Common myeloid progenitor, CD34-positive (primary cell): ENCODE measurements at regions not wholly inside any gene's neighbourhood (a gene's known extent, or its start where the extent isn't known, plus 50 kb on each side); places are given as distances from the start of the nearest gene placed in this dataset.

Source experiments
- CTCF ChIA-PET: fragments of 350-600 bp; sonication (Branson Sonifier 250); formaldehyde crosslinking; loops from one replicate; lab custom pipeline; 2021; ENCODE audit warnings: antibody characterized with exemption; lab: Charles Lee
- POLR2A ChIA-PET: fragments of 350-600 bp; sonication (Branson Sonifier 250); formaldehyde crosslinking; loops from one replicate; lab custom pipeline; 2021; ENCODE audit warnings: antibody characterized with exemption; lab: Charles Lee
- DNase-seq, 3 donors: peaks; one replicate each; pipeline versions ENCODE4 v3.0.0 to v3.0.0-alpha.2; 2013
- H3K27ac ChIP-seq, 2 experiments: 1 replicate in 1 of 2; 2 replicates in 1 of 2; pipeline ENCODE4 v1.7.0; 2013; ENCODE audit warnings: inconsistent platforms in 2 of 2, low read length in 2 of 2, mild to moderate bottlenecking in 2 of 2, low read depth in 1 of 2, moderate library complexity in 1 of 2; ENCODE audit not compliant: severe bottlenecking in 2 of 2, insufficient read depth in 1 of 2, poor library complexity in 1 of 2
- H3K27me3 ChIP-seq, 5 experiments: replicated peaks in 2 of 5; 1 replicate in 3 of 5; 2 replicates in 2 of 5; pipeline versions ENCODE4 v1.6.1 to v1.7.0; 2013; ENCODE audit warnings: low read length in 4 of 5, mild to moderate bottlenecking in 2 of 5, moderate library complexity in 2 of 5, inconsistent platforms in 1 of 5; ENCODE audit not compliant: insufficient read depth in 5 of 5, control insufficient read depth in 4 of 5
- H3K36me3 ChIP-seq, 4 experiments: 1 replicate in 2 of 4; 2 replicates in 2 of 4; pipeline versions ENCODE4 v1.6.1 to v1.7.0; 2013; ENCODE audit warnings: low read length in 3 of 4, control low read depth in 1 of 4, mild to moderate bottlenecking in 1 of 4; ENCODE audit not compliant: control insufficient read depth in 4 of 4, insufficient read depth in 4 of 4
- H3K4me1 ChIP-seq, 4 experiments: 1 replicate in 3 of 4; 2 replicates in 1 of 4; pipeline versions ENCODE4 v1.6.1 to v1.7.1; 2013; ENCODE audit warnings: low read length in 3 of 4, mild to moderate bottlenecking in 3 of 4, control low read depth in 1 of 4, inconsistent platforms in 1 of 4, moderate library complexity in 1 of 4; ENCODE audit not compliant: control insufficient read depth in 4 of 4, insufficient read depth in 4 of 4; ENCODE audit errors: control extremely low read depth in 1 of 4
- H3K4me3 ChIP-seq, 7 experiments: 1 replicate in 4 of 7; 2 replicates in 3 of 7; pipeline versions ENCODE4 v1.5.1 to v1.7.0; 2013; ENCODE audit warnings: mild to moderate bottlenecking in 7 of 7, low read length in 6 of 7, moderate library complexity in 6 of 7, inconsistent platforms in 2 of 7, low read depth in 2 of 7, control low read depth in 1 of 7; ENCODE audit not compliant: insufficient read depth in 4 of 7, control insufficient read depth in 1 of 7; ENCODE audit errors: extremely low read depth in 1 of 7
- H3K9me3 ChIP-seq, 5 experiments: 1 replicate in 4 of 5; 2 replicates in 1 of 5; pipeline versions ENCODE4 v1.6.1 to v1.7.1; 2013; ENCODE audit warnings: low read length in 4 of 5, mild to moderate bottlenecking in 2 of 5, inconsistent platforms in 1 of 5, low read depth in 1 of 5, moderate library complexity in 1 of 5; ENCODE audit not compliant: control insufficient read depth in 4 of 5, insufficient read depth in 2 of 5; ENCODE audit errors: control extremely low read depth in 1 of 5
- WGBS: methylation state at CpG from one replicate; pipeline ENCODE4 v1.1.5; 2013; ENCODE audit not compliant: insufficient coverage; 5-methylcytosine and 5-hydroxymethylcytosine counted together

- 100% methylated on average over 4 of the region's 4 CpGs for WGBS
- no peak for DNase-seq
- ChIA-PET CTCF (no interaction called here), POLR2A (interaction anchor here (0.7 kb wide), 1 partner anchor 34 kb away, joined by 3 read pairs; no protein-coding TSS in a partner anchor)
- no peaks in the 10 kb centered on the region for H3K4me1 ChIP-seq
- peaks cover 0 to 1% (median 0%) of the 10 kb centered on the region in 5 experiments for H3K9me3 ChIP-seq
- H3K27ac ChIP-seq = no peak overlapping the region
- H3K4me3 ChIP-seq = no peak overlapping the region
- no peaks in the 10 kb centered on the region for H3K36me3 ChIP-seq
- peaks cover 0 to 4% (median 0%) of the 10 kb centered on the region in 5 experiments for H3K27me3 ChIP-seq
Observed at GRCh38 chr3:135788146-135788545, 177.4 kb upstream of the PPP2R3A start.

GRCh38 chr3:135788978-135789377 lies 176.6 kb upstream of the PPP2R3A start:
- H3K36me3 ChIP-seq = no peaks in the 10 kb centered on the region
- no peak overlapping the region for H3K27ac ChIP-seq
- ChIA-PET POLR2A (no interaction called here), CTCF (no interaction called here)
- peaks cover 0 to 4% (median 0%) of the 10 kb centered on the region in 5 experiments for H3K27me3 ChIP-seq
- H3K9me3 ChIP-seq = peaks cover 0 to 1% (median 0%) of the 10 kb centered on the region in 5 experiments
- no peaks in the 10 kb centered on the region for H3K4me1 ChIP-seq
- WGBS = 100% methylated on average over 1 of the region's 2 CpGs
- H3K4me3 ChIP-seq = no peak overlapping the region
- no peak for DNase-seq

DNA sequence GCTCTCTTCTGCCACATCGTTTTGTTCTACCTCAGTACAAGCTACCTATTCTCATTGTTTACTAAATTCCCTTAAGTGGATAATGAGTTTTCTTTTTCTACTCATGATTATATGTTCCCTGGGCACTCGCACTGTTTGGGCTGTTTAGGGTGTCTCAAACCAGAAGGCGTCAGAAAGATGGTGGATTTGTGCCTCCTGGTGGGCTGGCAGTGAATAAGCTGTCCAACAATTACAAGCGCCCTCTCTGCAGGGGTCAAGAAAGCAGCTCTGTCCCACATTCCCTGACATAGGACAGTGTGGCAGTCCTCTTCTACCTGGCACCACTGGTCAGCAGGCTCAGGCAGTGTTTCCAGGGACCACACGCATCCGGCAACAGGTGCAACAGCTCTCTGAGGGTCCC lies 173.4 kb upstream of the PPP2R3A start:
- Histone ChIP-seq H3K4me3 (no peak overlapping the region), H3K4me1 (no peaks in the 10 kb centered on the region), H3K9me3 (peaks cover 0 to 1% (median 0%) of the 10 kb centered on the region in 5 experiments), H3K27ac (no peak overlapping the region), H3K27me3 (peaks cover 0 to 4% (median 0%) of the 10 kb centered on the region in 5 experiments), H3K36me3 (no peaks in the 10 kb centered on the region)
- ChIA-PET CTCF (no interaction called here), POLR2A (no interaction called here)
- DNase-seq = no peak
- WGBS = 89% methylated on average over 4 of the region's 6 CpGs

DNA sequence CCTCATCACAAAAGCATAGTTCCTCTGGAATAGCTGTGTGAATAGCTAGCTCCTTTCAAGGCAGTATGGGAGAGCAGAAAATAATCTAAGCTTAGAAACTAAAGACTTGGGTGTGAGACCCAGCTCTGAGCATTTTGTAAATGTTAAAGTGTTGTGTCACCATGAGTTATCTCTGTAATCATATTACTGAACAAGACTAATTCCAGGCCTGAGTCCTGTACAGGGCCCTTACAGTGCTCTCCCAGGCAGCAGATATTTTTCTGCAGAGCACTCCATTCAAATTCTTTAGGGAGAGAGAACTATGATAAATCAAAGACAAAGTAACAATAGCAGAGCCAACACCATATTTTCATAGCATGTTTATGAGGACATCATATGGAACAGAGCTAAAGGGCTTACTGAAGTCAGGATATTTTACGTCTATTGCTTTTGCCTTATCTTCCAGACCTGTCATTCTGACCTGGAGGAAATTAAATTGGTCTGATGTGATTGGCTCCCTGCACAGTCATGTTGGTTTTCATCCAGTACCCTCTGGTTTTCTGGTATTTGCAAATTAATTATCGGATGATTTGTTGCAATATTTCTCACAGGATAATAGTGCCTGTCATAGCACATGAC lies 172.6 kb upstream of the PPP2R3A start:
- Histone ChIP-seq H3K27ac (no peak overlapping the region), H3K4me3 (no peak overlapping the region), H3K27me3 (peaks cover 0 to 4% (median 0%) of the 10 kb centered on the region in 5 experiments), H3K9me3 (peaks cover 0 to 1% (median 0%) of the 10 kb centered on the region in 5 experiments), H3K4me1 (no peaks in the 10 kb centered on the region), H3K36me3 (no peaks in the 10 kb centered on the region)
- ChIA-PET CTCF (no interaction called here), POLR2A (no interaction called here)
- WGBS = 60% methylated on average over 1 of the region's 2 CpGs
- no peak for DNase-seq

- no peaks in the 10 kb centered on the region for H3K36me3 ChIP-seq
- H3K27ac ChIP-seq = no peak overlapping the region
- ChIA-PET CTCF (no interaction called here), POLR2A (no interaction called here)
- no peaks in the 10 kb centered on the region for H3K27me3 ChIP-seq
- no peak overlapping the region for H3K4me3 ChIP-seq
- DNase-seq = no peak
- 78% methylated on average over 4 of the region's 5 CpGs for WGBS
- H3K4me1 ChIP-seq = no peaks in the 10 kb centered on the region
- no peaks in the 10 kb centered on the region for H3K9me3 ChIP-seq
Observed at GRCh38 chr3:135800071-135800549, 165.4 kb upstream of the PPP2R3A start.

DNA sequence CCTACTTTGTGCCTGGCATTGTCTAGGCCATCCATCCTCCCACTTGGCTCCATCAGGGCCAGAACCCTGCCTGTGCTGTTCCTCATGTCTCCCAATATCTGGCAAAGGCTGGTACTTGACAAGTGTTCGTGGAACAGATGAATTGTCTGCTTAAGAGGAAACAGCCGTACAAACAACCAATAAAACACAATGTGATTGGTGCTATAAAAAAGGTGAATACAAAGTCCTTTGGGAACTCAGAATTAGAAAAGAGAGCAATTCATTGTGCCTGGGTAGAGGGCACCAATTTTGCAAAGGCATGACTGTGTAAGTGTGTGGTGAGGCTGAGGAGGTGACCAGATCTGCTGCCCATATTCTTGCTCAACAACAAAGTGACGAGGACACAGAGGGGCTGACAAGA lies 164.5 kb upstream of the PPP2R3A start:
- 100% methylated on average over 1 of the region's 3 CpGs for WGBS
- POLR2A ChIA-PET = no interaction called here
- Histone ChIP-seq H3K4me3 (no peak overlapping the region), H3K9me3 (no peaks in the 10 kb centered on the region), H3K27me3 (no peaks in the 10 kb centered on the region), H3K27ac (no peak overlapping the region), H3K36me3 (no peaks in the 10 kb centered on the region), H3K4me1 (no peaks in the 10 kb centered on the region)
- CTCF ChIA-PET = no interaction called here
- no peak for DNase-seq

DNA sequence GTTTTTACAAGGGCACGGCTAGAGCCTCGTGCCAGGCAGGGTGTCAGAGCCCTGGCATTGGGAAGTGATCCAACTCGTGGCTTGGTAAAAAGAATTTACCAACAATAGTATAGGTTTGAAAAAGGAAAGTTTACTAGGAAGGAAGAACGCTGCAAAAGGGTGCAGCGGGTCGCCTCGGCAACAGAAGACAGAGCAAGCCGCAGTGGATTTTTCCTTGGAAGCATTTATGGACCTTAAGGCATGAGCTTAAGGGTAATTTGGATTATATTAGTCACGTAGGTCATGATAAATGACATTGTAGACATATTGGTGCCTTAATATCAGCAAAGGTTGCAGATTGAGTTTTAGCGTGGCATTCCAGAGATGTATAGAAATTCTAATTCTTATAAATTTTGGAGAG lies 163.4 kb upstream of the PPP2R3A start:
- no peak for DNase-seq
- H3K9me3 ChIP-seq = no peaks in the 10 kb centered on the region
- H3K4me1 ChIP-seq = no peaks in the 10 kb centered on the region
- H3K27me3 ChIP-seq = no peaks in the 10 kb centered on the region
- no peak overlapping the region for H3K27ac ChIP-seq
- WGBS = 96% methylated on average over 9 of the region's 10 CpGs
- CTCF ChIA-PET = no interaction called here
- POLR2A ChIA-PET = no interaction called here
- no peaks in the 10 kb centered on the region for H3K36me3 ChIP-seq
- no peak overlapping the region for H3K4me3 ChIP-seq
